OCI-LY7 (cell line): ENCODE measurements at regions not wholly inside any gene's neighbourhood (a gene's known extent, or its start where the extent isn't known, plus 50 kb on each side); places are given as distances from the start of the nearest gene placed in this dataset.

Source experiments
- BruUV-seq: library from RNA; stranded (reverse); fragments of 400-500 nt; replicated peaks from 2 replicates; lab custom pipeline; 2021; lab: Mats Ljungman, UMichigan
- CTCF ChIA-PET: fragments of 300-600 bp; sonication (Branson Sonifier 250); formaldehyde crosslinking; loops from one replicate; lab custom pipeline; 2022; ENCODE audit warnings: antibody characterized with exemption; ENCODE audit not compliant: unreplicated experiment; lab: Charles Lee
- POLR2A ChIA-PET: fragments of 300-600 bp; sonication (Branson Sonifier 250); formaldehyde crosslinking; loops from one replicate; lab custom pipeline; 2022; ENCODE audit warnings: antibody characterized with exemption; lab: Charles Lee
- DNase-seq: peaks from one replicate; pipeline ENCODE4 v3.0.0-alpha.2; 2015; ENCODE audit warnings: low spot score
- H2AFZ ChIP-seq: fragments of 200-600 bp; sonication (generic), shearing (Covaris generic); 2 replicates; pipeline ENCODE4 v1.6.1; 2014; ENCODE audit warnings: mild to moderate bottlenecking, antibody characterized with exemption, low read length, moderate library complexity
- H3K27ac ChIP-seq: fragments of 200-600 bp; sonication (generic); 2 replicates; pipeline ENCODE4 v1.5.1; 2014; ENCODE audit warnings: mixed run types, low read depth, mild to moderate bottlenecking, moderate library complexity, low read length, inconsistent platforms; ENCODE audit not compliant: poor library complexity, severe bottlenecking
- H3K36me3 ChIP-seq: fragments of 200-600 bp; sonication (generic); 2 replicates; pipeline ENCODE4 v1.6.1; 2014; ENCODE audit warnings: mild to moderate bottlenecking, antibody characterized with exemption, low read length, moderate library complexity, mixed read lengths; ENCODE audit not compliant: insufficient read depth
- H3K4me1 ChIP-seq: fragments of 200-600 bp; sonication (generic); 2 replicates; pipeline ENCODE4 v1.5.1; 2014; ENCODE audit warnings: mild to moderate bottlenecking, low read length; ENCODE audit not compliant: insufficient read depth, poor library complexity, severe bottlenecking
- H3K4me2 ChIP-seq: fragments of 200-600 bp; sonication (generic); 2 replicates; pipeline ENCODE4 v1.6.1; 2014; ENCODE audit warnings: mild to moderate bottlenecking, low read length
- H3K4me3 ChIP-seq: fragments of 200-600 bp; sonication (generic); 2 replicates; pipeline ENCODE4 v1.5.1; 2014; ENCODE audit warnings: mild to moderate bottlenecking, low read depth, low read length; ENCODE audit not compliant: poor library complexity, severe bottlenecking
- H3K79me2 ChIP-seq: fragments of 200-600 bp; sonication (generic); 2 replicates; pipeline ENCODE4 v1.6.1; 2016; ENCODE audit warnings: low read depth, mild to moderate bottlenecking, low read length, moderate library complexity, mixed read lengths; ENCODE audit not compliant: insufficient read depth
- H3K9me2 ChIP-seq: fragments of 200-600 bp; sonication (generic); 2 replicates; pipeline ENCODE4 v1.6.1; 2016; ENCODE audit warnings: mild to moderate bottlenecking, low read length, mixed read lengths; ENCODE audit not compliant: insufficient read depth
- H3K9me3 ChIP-seq: fragments of 200-600 bp; sonication (generic); 2 replicates; pipeline ENCODE4 v1.6.1; 2014; ENCODE audit warnings: mild to moderate bottlenecking, mixed run types, low read length, mixed read lengths
- H4K20me1 ChIP-seq: fragments of 200-600 bp; sonication (generic); 2 replicates; pipeline ENCODE4 v1.6.1; 2014; ENCODE audit warnings: mild to moderate bottlenecking, antibody characterized with exemption, low read length, moderate library complexity, mixed read lengths; ENCODE audit not compliant: insufficient read depth
- EZH2phosphoT487 ChIP-seq: fragments of 200-600 bp; sonication (generic); IDR thresholded peaks from 2 replicates; pipeline ENCODE4 v1.6.1; 2018; ENCODE audit warnings: low read depth, borderline replicate concordance, mild to moderate bottlenecking, mixed run types, antibody characterized with exemption, low read length, moderate library complexity, mixed read lengths
- intact Hi-C: fragments of 100-400 bp; cut with micrococcal nuclease; formaldehyde crosslinking; loops from one replicate; pipeline ENCODE4 v1.10.0; 2022; ENCODE audit not compliant: unreplicated experiment
- TF ChIP-seq, protein P1 (sequence below): fragments of 200-600 bp; sonication (generic); conservative IDR thresholded peaks from 2 replicates; pipeline ENCODE4 v1.5.1; 2014; ENCODE audit warnings: mild to moderate bottlenecking, antibody characterized with exemption, low read length, moderate library complexity, mixed read lengths

DNA sequence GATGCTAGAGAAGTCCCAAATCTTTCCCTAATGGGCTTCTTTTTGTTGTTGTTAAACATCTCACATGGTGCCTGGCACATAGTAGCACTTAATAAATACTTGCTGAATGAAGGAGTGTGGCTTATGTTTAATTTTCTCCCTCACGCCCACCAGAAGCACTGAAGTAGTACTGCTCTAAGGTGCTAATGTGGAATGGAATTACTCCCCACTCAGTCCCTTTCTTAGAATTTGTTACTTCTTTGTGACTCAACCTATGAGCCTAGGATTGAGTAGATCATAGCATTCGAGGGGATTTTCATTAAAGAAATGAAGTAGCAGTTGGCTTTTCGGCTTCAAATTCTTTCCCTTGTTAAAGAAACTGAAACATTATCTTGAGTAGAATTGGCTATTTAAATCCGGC lies 192.8 kb downstream of the CLIC5 start:
- Histone ChIP-seq H3K27ac (no peak overlapping the region), H2AFZ (no peak overlapping the region), H3K36me3 (no peaks in the 10 kb centered on the region), H3K9me2 (no peaks in the 10 kb centered on the region), H3K9me3 (no peaks in the 10 kb centered on the region), H3K4me3 (no peak overlapping the region), H3K4me1 (no peaks in the 10 kb centered on the region), H3K79me2 (no peaks in the 10 kb centered on the region), H4K20me1 (no peaks in the 10 kb centered on the region), H3K4me2 (no peak overlapping the region)
- TF ChIP-seq EZH2phosphoT487 = no peak
- TF ChIP-seq, protein P1, sequence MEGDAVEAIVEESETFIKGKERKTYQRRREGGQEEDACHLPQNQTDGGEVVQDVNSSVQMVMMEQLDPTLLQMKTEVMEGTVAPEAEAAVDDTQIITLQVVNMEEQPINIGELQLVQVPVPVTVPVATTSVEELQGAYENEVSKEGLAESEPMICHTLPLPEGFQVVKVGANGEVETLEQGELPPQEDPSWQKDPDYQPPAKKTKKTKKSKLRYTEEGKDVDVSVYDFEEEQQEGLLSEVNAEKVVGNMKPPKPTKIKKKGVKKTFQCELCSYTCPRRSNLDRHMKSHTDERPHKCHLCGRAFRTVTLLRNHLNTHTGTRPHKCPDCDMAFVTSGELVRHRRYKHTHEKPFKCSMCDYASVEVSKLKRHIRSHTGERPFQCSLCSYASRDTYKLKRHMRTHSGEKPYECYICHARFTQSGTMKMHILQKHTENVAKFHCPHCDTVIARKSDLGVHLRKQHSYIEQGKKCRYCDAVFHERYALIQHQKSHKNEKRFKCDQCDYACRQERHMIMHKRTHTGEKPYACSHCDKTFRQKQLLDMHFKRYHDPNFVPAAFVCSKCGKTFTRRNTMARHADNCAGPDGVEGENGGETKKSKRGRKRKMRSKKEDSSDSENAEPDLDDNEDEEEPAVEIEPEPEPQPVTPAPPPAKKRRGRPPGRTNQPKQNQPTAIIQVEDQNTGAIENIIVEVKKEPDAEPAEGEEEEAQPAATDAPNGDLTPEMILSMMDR = no peak
- ChIA-PET CTCF (no interaction called here), POLR2A (interaction anchor here (1.0 to 1.2 kb wide), 2 partner anchors 11 to 14 kb away, joined by 3 to 4 read pairs; no protein-coding TSS in a partner anchor)
- BruUV-seq = no TSS peak
- no peak for DNase-seq
- intact Hi-C loops = no loop called here

DNA sequence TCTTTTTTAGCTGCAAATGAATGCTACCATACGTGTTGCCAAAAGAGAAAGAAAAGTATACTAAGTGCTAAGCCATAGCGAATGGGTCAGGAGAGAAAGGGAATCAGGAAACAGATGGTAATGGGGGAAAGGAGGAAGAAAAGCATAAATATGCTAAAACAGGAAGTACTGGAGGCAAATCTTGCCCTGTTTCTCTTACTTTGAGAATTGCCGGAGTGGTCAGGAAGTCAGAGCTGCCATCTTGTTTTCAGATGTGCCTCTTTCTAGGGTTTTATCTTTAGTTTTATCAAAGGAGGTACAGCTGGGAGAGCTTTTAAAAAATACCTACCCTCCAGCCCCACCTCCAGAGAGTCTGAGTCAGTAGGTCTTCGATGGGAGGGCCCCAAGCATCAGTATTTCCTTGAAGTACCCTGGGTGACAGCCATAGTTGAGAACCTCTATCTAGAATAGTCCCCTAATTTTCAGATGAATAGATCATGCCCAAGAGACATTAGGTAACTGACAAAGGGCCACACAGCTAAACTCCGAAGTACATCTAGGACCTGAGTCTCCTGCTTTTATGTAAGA lies 193.3 kb downstream of the CLIC5 start:
- TF ChIP-seq EZH2phosphoT487 = no peak
- TF ChIP-seq, protein P1 = no peak
- Histone ChIP-seq H3K36me3 (no peaks in the 10 kb centered on the region), H3K9me2 (no peaks in the 10 kb centered on the region), H3K4me3 (no peak overlapping the region), H3K9me3 (no peaks in the 10 kb centered on the region), H3K27ac (no peak overlapping the region), H3K79me2 (no peaks in the 10 kb centered on the region), H4K20me1 (no peaks in the 10 kb centered on the region), H2AFZ (no peak overlapping the region), H3K4me2 (no peak overlapping the region), H3K4me1 (no peaks in the 10 kb centered on the region)
- no TSS peak for BruUV-seq
- ChIA-PET CTCF (no interaction called here), POLR2A (interaction anchor here (1.0 to 1.2 kb wide), 2 partner anchors 10 to 13 kb away, joined by 3 to 4 read pairs; no protein-coding TSS in a partner anchor)
- DNase-seq = no peak
- intact Hi-C loops = no loop called here

DNA sequence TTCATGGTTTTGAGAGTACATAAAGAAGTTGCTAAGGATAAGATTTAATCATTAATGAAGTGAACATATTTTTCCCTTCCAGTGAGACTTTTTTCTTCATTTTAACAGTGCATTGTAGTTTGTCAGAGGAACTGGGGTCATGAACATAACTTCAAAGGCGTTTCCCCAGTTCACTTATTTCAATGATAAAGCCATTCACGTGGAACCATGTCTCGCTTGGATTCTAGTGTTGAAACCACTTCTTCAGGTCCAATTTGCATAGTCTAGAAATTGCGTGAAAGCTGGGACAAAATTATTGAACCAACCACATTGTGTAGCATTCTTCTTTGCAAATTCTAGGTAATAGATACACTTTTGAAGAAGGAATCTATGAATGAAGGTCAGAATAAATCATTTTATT lies 197.0 kb downstream of the CLIC5 start:
- Histone ChIP-seq H3K4me3 (no peak overlapping the region), H3K27ac (no peak overlapping the region), H3K4me2 (no peak overlapping the region), H3K4me1 (no peaks in the 10 kb centered on the region), H2AFZ (no peak overlapping the region), H4K20me1 (no peaks in the 10 kb centered on the region), H3K9me3 (no peaks in the 10 kb centered on the region), H3K9me2 (no peaks in the 10 kb centered on the region), H3K79me2 (no peaks in the 10 kb centered on the region), H3K36me3 (no peaks in the 10 kb centered on the region)
- no peak for DNase-seq
- ChIA-PET CTCF (no interaction called here), POLR2A (no interaction called here)
- BruUV-seq = no TSS peak
- intact Hi-C loops = no loop called here
- TF ChIP-seq, protein P1 = no peak
- TF ChIP-seq EZH2phosphoT487 = no peak
